HG03571 (cell line): ENCODE measurements at regions not wholly inside any gene's neighbourhood (a gene's known extent, or its start where the extent isn't known, plus 50 kb on each side); places are given as distances from the start of the nearest gene placed in this dataset.

ENCODE experiments used
- ATAC-seq: cut with Tn5 transposase; IDR thresholded peaks from one replicate; pipeline ENCODE4 v1.9.1; 2021; ENCODE audit not compliant: unreplicated experiment

- no peak for ATAC-seq
Observed at GRCh38 chr1:60753036-60753900, 329.1 kb upstream of the NFIA start.

- no peak for ATAC-seq
Observed at GRCh38 chr1:60751306-60751705, 331.1 kb upstream of the NFIA start.

- ATAC-seq, result no peak
Observed at GRCh38 chr1:60747353-60747752, 335.0 kb upstream of the NFIA start.

- ATAC-seq, result no peak
Observed at GRCh38 chr1:60746278-60746791, 336.0 kb upstream of the NFIA start.

- ATAC-seq, result no peak
Observed at GRCh38 chr1:60745484-60745883, 336.9 kb upstream of the NFIA start.

- no peak for ATAC-seq
Observed at GRCh38 chr1:60742339-60742738, 340.0 kb upstream of the NFIA start.

GRCh38 chr1:60740154-60740553, 342.2 kb upstream of the NFIA start:
- ATAC-seq, result no peak

- no peak for ATAC-seq
Observed at GRCh38 chr1:60739729-60740128, 342.6 kb upstream of the NFIA start.

GRCh38 chr1:60732977-60733401, 349.4 kb upstream of the NFIA start:
- no peak for ATAC-seq

GRCh38 chr1:60731321-60731720, 351.0 kb upstream of the NFIA start:
- no peak for ATAC-seq

- no peak for ATAC-seq
Observed at GRCh38 chr1:60727552-60727951, 354.8 kb upstream of the NFIA start.

- ATAC-seq, result no peak
Observed at GRCh38 chr1:60716472-60716871, 365.9 kb upstream of the NFIA start.

- no peak for ATAC-seq
Observed at GRCh38 chr1:60715970-60716369, 366.4 kb upstream of the NFIA start.

GRCh38 chr1:60709426-60709825, 372.9 kb upstream of the NFIA start:
- ATAC-seq, result no peak

GRCh38 chr1:60705026-60705425, 377.3 kb upstream of the NFIA start:
- ATAC-seq, result no peak

GRCh38 chr1:60703155-60703554, 379.2 kb upstream of the NFIA start:
- no peak for ATAC-seq

- ATAC-seq, result no peak
Observed at GRCh38 chr1:60699325-60699724, 383.0 kb upstream of the NFIA start.

GRCh38 chr1:60697204-60697994, 385.0 kb upstream of the NFIA start:
- no peak for ATAC-seq

- no peak for ATAC-seq
Observed at GRCh38 chr1:60696512-60696911, 385.8 kb upstream of the NFIA start.

GRCh38 chr1:60695716-60696171, 386.6 kb upstream of the NFIA start:
- no peak for ATAC-seq

- no peak for ATAC-seq
Observed at GRCh38 chr1:60694980-60695379, 387.4 kb upstream of the NFIA start.

- no peak for ATAC-seq
Observed at GRCh38 chr1:60692031-60692430, 390.3 kb upstream of the NFIA start.
